Muscle layer of colon (tissue), 2 donors: ENCODE measurements at regions not wholly inside any gene's neighbourhood (a gene's known extent, or its start where the extent isn't known, plus 50 kb on each side); places are given as distances from the start of the nearest gene placed in this dataset.

Experiments used
- H3K27ac ChIP-seq: one replicate; pipeline ENCODE4 v1.7.0; 2013; ENCODE audit warnings: low read depth, mild to moderate bottlenecking, low read length, moderate library complexity
- H3K27me3 ChIP-seq, 2 donors: one replicate each; pipeline ENCODE4 v1.7.0; 2013; ENCODE audit warnings: low read length in 2 of 2, mild to moderate bottlenecking in 2 of 2; ENCODE audit not compliant: insufficient read depth in 2 of 2, control insufficient read depth in 1 of 2
- H3K36me3 ChIP-seq: one replicate; pipeline ENCODE4 v1.7.0; 2013; ENCODE audit warnings: mild to moderate bottlenecking, low read length; ENCODE audit not compliant: insufficient read depth
- H3K4me1 ChIP-seq: one replicate; pipeline ENCODE4 v1.7.0; 2013; ENCODE audit warnings: mild to moderate bottlenecking, low read length; ENCODE audit not compliant: insufficient read depth
- H3K4me3 ChIP-seq, 2 donors: one replicate each; pipeline ENCODE4 v1.7.0; 2013; ENCODE audit warnings: low read length in 2 of 2, low read depth in 1 of 2, mild to moderate bottlenecking in 1 of 2, moderate library complexity in 1 of 2
- H3K9ac ChIP-seq: one replicate; pipeline ENCODE4 v1.7.0; 2013; ENCODE audit warnings: low read length
- H3K9me3 ChIP-seq: one replicate; pipeline ENCODE4 v1.7.0; 2013; ENCODE audit warnings: mild to moderate bottlenecking, low read length
- donor health status: abdominal sarcoma.
- donor health status: Adenocarcinoma of cecum.

DNA sequence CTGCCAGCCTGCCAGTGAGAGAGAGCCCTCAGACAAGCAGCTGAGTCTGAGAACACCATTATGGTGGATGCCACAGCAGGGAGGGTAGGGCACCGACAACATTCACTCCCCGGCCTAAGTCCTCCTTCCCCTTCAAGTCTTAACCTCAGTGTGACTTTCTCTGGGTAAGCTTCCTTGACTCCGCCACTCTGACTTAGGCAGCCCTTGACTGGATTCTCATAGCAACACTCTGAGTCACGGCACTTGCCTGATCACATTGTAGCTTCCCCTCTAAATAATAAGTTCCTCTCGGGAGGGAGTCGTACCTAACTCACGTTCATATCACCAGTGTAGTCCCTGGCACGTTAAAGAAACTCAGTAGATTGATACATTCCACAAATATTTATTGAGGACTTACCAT lies 180.5 kb downstream of the FOXB1 start:
- Histone ChIP-seq H3K9me3 (no peaks in the 10 kb centered on the region), H3K36me3 (no peaks in the 10 kb centered on the region), H3K4me3 (no peak overlapping the region), H3K9ac (no peak overlapping the region), H3K27ac (no peak overlapping the region), H3K27me3 (no peaks in the 10 kb centered on the region), H3K4me1 (no peaks in the 10 kb centered on the region)

DNA sequence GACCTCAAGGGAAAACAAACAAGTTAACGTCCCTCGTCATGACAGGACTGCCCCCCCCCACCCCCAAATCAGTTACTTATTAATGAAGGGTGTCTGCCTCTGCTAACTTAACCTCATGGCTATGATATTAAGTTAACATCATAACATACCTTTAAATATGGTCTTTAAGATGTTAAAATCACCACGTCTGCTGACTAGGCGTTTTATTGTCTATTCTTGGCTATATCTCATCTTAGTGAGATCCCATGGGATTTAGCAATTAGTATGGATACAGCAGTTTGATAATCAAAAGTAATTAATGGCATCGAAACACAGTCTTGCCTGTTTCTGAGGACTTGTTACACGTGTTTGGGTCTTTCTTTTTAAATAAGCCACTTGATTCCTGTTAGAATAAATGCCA lies 186.9 kb downstream of the FOXB1 start:
- no peak overlapping the region for H3K4me3 ChIP-seq
- no peaks in the 10 kb centered on the region for H3K4me1 ChIP-seq
- no peaks in the 10 kb centered on the region for H3K9me3 ChIP-seq
- no peak overlapping the region for H3K9ac ChIP-seq
- no peaks in the 10 kb centered on the region for H3K36me3 ChIP-seq
- H3K27me3 ChIP-seq = no peaks in the 10 kb centered on the region
- H3K27ac ChIP-seq = no peak overlapping the region

DNA sequence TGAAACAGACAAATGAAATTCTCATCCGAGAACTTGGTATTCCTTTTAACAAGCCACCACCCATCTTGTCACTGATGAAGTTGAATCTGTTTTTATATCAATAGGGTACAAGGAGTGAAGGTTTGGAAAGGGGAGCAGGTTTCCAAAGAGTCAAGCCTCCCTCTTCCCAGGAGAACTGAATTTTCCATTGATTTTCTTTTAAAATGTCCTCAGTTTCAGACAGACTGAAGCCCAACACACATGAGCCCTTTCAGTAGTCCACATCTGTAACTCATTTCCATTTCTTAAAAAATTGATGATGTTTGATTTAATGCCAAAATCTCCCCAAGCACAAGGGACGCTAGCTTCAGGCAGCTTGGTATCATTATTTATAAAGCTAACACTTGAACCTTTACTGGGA lies 187.7 kb downstream of the FOXB1 start:
- H3K27ac ChIP-seq = no peak overlapping the region
- H3K9me3 ChIP-seq = no peaks in the 10 kb centered on the region
- no peaks in the 10 kb centered on the region for H3K4me1 ChIP-seq
- no peaks in the 10 kb centered on the region for H3K36me3 ChIP-seq
- H3K9ac ChIP-seq = no peak overlapping the region
- no peaks in the 10 kb centered on the region for H3K27me3 ChIP-seq
- no peak overlapping the region for H3K4me3 ChIP-seq

DNA sequence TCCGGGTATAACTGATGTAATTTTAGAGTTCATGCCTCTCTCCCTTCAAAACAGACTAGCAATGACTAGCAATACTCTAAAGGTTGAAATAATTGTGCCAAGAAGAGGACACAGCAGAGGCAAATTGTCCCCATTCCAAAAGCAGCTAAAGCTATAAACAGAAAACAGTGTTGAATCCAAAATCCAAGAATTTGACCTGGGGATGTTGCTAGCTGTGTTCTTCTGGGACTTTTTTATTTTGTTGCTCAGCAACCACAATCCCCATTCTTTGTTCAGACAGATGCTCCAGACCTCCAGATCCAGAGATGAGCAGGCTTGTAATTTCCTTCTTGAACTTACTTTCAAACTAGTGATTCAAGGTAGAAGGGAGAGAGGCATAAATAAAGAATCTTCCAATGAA lies 191.5 kb downstream of the FOXB1 start:
- Histone ChIP-seq H3K4me3 (no peak overlapping the region), H3K27ac (no peak overlapping the region), H3K4me1 (no peaks in the 10 kb centered on the region), H3K27me3 (no peaks in the 10 kb centered on the region), H3K9me3 (no peaks in the 10 kb centered on the region), H3K36me3 (no peaks in the 10 kb centered on the region), H3K9ac (no peak overlapping the region)

DNA sequence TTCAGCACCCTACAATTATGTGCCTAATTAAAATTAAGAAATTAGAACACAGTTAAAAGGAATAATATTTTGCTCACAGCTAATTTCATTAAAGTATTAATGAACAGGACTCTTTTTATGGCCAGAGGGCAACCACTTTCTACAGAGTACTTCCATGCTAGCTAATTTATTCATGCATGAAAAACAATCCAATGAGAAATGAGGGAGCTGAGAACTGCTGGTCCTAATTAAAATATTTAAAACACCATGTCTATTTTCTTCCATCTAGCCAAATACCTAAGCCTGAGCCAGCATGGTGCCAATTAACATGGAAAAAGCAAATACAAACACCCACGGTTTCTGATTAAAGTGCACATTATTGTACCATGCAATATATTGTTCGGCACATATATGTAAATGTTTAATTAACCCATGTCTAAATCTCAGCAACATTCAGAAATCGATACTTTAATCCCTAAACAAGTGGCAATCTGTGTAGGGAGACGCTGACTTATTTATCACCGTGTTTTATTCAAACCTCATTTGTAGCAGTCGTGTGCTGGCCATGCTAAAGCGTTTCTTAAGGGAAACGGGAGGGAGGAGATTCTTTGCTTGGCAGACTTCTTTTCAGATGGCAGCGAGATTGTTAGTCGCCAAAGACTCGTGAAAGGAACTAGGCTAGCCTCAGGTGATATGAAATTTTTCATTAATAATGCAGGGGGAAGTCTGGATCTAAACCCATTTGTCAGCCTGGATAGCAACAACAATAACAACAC lies 193.5 kb downstream of the ANXA2 start:
- Histone ChIP-seq H3K9ac (no peak overlapping the region), H3K4me1 (no peaks in the 10 kb centered on the region), H3K9me3 (no peaks in the 10 kb centered on the region), H3K4me3 (no peak overlapping the region), H3K27ac (no peak overlapping the region), H3K36me3 (no peaks in the 10 kb centered on the region), H3K27me3 (no peaks in the 10 kb centered on the region)

DNA sequence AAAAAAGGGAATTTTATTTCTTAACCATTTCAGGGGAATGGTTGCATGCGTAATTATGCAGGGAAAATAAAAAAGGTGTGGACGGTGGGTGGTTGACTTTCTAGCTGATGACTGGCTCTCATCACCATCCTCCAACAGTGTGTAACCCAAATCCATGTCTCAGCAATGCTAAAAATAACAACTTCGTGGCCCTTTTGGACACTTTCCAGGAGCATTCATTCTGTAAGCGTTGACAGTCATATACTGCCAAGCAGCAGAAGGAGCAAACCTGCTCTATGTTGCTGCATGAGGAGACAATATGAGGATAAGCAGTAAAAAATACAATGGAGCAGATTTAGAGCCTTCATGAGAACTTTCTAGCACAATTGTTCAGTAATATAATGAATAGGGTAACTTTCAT lies 189.1 kb downstream of the ANXA2 start:
- H3K4me1 ChIP-seq = no peaks in the 10 kb centered on the region
- no peak overlapping the region for H3K9ac ChIP-seq
- H3K36me3 ChIP-seq = no peaks in the 10 kb centered on the region
- H3K9me3 ChIP-seq = no peaks in the 10 kb centered on the region
- H3K4me3 ChIP-seq = no peak overlapping the region
- no peak overlapping the region for H3K27ac ChIP-seq
- no peaks in the 10 kb centered on the region for H3K27me3 ChIP-seq

DNA sequence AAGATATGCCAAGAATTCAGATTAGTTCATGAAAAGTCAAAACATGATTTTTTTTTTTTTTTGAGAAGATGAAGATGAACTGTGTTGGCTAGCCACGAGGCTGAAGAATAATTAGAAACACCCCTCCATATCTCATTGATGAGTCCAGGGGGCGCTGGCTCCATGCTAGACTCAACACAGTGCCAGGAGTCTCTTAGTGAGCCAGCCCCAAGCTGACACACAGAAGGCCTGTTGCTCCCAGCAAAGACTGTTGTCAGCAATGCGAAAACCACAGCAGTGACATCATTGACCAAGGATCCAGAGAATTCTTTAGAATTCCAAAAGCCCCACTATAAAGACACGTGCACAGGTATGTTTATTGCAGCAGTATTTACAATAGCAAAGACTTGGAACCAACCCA lies 185.2 kb downstream of the ANXA2 start:
- no peak overlapping the region for H3K9ac ChIP-seq
- H3K36me3 ChIP-seq = no peaks in the 10 kb centered on the region
- no peaks in the 10 kb centered on the region for H3K9me3 ChIP-seq
- no peak overlapping the region for H3K4me3 ChIP-seq
- no peak overlapping the region for H3K27ac ChIP-seq
- H3K4me1 ChIP-seq = no peaks in the 10 kb centered on the region
- no peaks in the 10 kb centered on the region for H3K27me3 ChIP-seq

DNA sequence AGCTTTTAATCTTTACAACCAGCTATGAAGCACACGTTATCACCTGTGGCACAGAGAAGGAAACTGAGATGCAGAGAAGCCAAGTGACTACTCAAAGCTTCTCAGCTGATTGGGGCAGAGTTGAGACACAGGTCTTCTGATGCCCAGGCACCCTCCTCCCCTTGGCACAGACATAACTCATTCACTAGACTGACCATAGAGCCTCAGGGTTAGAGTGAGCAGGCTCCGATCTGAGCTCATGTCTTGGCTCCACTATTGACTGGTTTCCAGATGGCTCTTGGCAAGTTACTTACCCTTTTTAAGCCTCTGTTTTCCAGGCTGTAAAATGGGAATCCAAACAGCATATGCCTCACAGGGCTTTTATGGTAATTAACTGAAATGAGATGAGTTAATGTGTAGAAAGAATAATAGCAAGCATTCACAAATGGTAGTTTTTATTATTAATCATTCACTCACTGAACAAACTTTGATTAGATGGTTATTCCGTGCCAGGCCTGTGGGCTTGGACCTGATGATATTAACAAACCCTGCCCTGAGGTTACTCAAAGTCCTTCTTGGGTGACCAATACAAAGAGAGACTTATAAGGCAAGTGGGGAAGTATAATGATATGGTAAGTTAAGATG lies 184.3 kb downstream of the ANXA2 start:
- H3K36me3 ChIP-seq = no peaks in the 10 kb centered on the region
- H3K27me3 ChIP-seq = no peaks in the 10 kb centered on the region
- H3K27ac ChIP-seq = no peak overlapping the region
- H3K9me3 ChIP-seq = no peaks in the 10 kb centered on the region
- H3K4me3 ChIP-seq = no peak overlapping the region
- H3K9ac ChIP-seq = no peak overlapping the region
- H3K4me1 ChIP-seq = no peaks in the 10 kb centered on the region

DNA sequence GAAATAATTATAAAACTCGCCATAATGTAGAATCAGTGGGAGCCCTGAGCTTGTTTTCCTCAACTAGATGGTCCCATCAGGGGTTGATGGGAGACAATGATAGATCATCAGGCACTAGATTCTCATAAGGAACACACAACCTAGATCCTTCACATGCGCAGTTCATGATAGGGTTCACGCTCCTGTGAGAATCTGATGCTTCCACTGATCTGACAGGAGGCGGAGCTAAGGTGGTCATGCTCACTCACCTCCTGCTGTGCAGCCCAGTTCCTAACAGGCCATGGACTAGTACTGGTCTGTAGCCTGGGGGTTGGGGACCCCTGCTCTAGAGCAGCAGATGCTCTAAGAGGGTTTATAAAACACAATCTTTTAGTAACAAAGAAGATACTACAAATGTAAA lies 183.6 kb downstream of the ANXA2 start:
- Histone ChIP-seq H3K36me3 (no peaks in the 10 kb centered on the region), H3K4me1 (no peaks in the 10 kb centered on the region), H3K9me3 (no peaks in the 10 kb centered on the region), H3K27ac (no peak overlapping the region), H3K27me3 (no peaks in the 10 kb centered on the region), H3K4me3 (no peak overlapping the region), H3K9ac (no peak overlapping the region)

DNA sequence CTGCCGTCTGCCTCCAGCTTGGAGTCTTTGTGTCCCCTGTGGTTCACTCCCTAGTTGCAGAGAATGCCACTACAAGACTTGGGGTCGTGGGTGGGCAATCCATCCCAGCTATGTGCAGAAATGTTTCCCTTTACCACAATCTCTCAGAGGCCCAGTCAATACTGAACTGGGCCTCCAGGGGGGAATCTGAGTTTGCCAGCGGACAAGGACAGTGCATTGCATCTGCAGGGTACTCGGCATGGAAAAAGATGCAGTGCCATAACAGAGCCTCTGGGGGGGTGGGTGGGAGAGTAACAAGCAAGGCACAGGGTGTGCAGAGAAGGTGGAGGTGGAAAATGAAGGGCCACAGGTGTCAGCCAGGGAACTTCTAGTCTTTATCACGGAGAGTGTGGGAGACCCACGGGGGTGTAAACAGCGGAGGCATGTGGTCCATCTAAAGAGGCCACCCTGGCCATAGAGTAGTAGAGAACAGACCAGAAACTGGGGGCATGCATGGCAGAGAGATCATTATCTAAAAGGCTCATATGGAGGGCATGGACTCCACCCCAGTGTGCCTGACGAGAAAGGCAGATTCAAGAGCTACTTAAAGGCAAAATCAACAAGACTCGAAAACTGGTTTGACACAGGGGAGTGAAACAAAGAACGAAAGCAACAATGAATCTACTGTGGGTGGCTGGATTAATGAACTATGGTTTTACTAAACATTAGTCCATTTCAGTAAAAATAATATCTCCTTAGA lies 182.4 kb downstream of the ANXA2 start:
- no peak overlapping the region for H3K9ac ChIP-seq
- H3K9me3 ChIP-seq = no peaks in the 10 kb centered on the region
- no peaks in the 10 kb centered on the region for H3K4me1 ChIP-seq
- no peak overlapping the region for H3K27ac ChIP-seq
- no peaks in the 10 kb centered on the region for H3K36me3 ChIP-seq
- no peaks in the 10 kb centered on the region for H3K27me3 ChIP-seq
- H3K4me3 ChIP-seq = no peak overlapping the region

DNA sequence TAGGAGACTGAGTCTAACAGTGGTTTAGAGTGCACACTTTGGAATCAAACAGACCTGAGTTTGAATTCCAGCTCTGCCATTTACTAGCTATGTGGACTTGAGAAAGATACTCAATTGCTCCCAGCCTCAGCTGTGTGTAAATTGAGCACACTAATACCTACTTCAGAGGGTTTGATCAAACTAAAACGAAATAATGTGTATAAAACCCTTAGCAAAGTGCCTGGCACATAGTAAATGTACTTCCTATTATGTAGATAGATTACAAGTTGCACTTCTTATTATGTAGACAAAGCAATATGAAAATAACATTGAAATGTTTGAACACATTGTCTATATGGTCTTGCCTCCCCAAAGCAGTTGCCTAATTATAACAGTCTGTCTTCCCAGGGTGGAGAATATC lies 180.6 kb downstream of the ANXA2 start:
- Histone ChIP-seq H3K9me3 (no peaks in the 10 kb centered on the region), H3K36me3 (no peaks in the 10 kb centered on the region), H3K4me1 (no peaks in the 10 kb centered on the region), H3K4me3 (no peak overlapping the region), H3K27ac (no peak overlapping the region), H3K9ac (no peak overlapping the region), H3K27me3 (no peaks in the 10 kb centered on the region)
